GM19043 (cell line): ENCODE measurements at regions not wholly inside any gene's neighbourhood (a gene's known extent, or its start where the extent isn't known, plus 50 kb on each side); places are given as distances from the start of the nearest gene placed in this dataset.
"Not testable (repeated sequence)": the region's sequence is repeated elsewhere in the genome, so short reads cannot be mapped to it uniquely, and the experiment has no call there.

Experiments used
- ATAC-seq: cut with Tn5 transposase; IDR thresholded peaks from one replicate; pipeline ENCODE4 v1.9.1; 2021; ENCODE audit warnings: low read depth; ENCODE audit not compliant: unreplicated experiment

- ATAC-seq = no peak
Observed at GRCh38 chr18:43934322-43934721, 657.0 kb upstream of the SYT4 start.

GRCh38 chr18:43934781-43935471, 657.6 kb upstream of the SYT4 start:
- no peak for ATAC-seq

GRCh38 chr18:43936176-43936575, 658.9 kb upstream of the SYT4 start:
- no peak for ATAC-seq

GRCh38 chr18:43949291-43949690, 672.0 kb upstream of the SYT4 start:
- no peak for ATAC-seq

GRCh38 chr18:43950062-43950461, 672.8 kb upstream of the SYT4 start:
- no peak for ATAC-seq

GRCh38 chr18:43952398-43952797, 675.1 kb upstream of the SYT4 start:
- no peak for ATAC-seq

GRCh38 chr18:43961722-43962121, 684.4 kb upstream of the SYT4 start:
- no peak for ATAC-seq

- ATAC-seq = no peak
Observed at GRCh38 chr18:43964666-43965065, 687.4 kb upstream of the SYT4 start.

GRCh38 chr18:43965691-43966090, 688.4 kb upstream of the SYT4 start:
- no peak for ATAC-seq

GRCh38 chr18:43970656-43971055, 693.4 kb upstream of the SYT4 start:
- no peak for ATAC-seq

GRCh38 chr18:43978174-43978573, 700.9 kb upstream of the SYT4 start:
- no peak for ATAC-seq

GRCh38 chr18:43982582-43982981, 698.1 kb upstream of the SETBP1 start:
- no peak for ATAC-seq

- ATAC-seq = not testable (repeated sequence)
Observed at GRCh38 chr18:43987061-43987460, 693.6 kb upstream of the SETBP1 start.

- no peak for ATAC-seq
Observed at GRCh38 chr18:43992741-43993140, 687.9 kb upstream of the SETBP1 start.

GRCh38 chr18:43994381-43994780, 686.3 kb upstream of the SETBP1 start:
- ATAC-seq = no peak

- no peak for ATAC-seq
Observed at GRCh38 chr18:44013871-44014270, 666.8 kb upstream of the SETBP1 start.

GRCh38 chr18:44025421-44025820, 655.3 kb upstream of the SETBP1 start:
- ATAC-seq = no peak

GRCh38 chr18:44028109-44028508, 652.6 kb upstream of the SETBP1 start:
- no peak for ATAC-seq

- no peak for ATAC-seq
Observed at GRCh38 chr18:44031063-44031462, 649.6 kb upstream of the SETBP1 start.

GRCh38 chr18:44033144-44033701, 647.5 kb upstream of the SETBP1 start:
- ATAC-seq = peak; percentile 70

- no peak for ATAC-seq
Observed at GRCh38 chr18:44035554-44035953, 645.1 kb upstream of the SETBP1 start.

- ATAC-seq = no peak
Observed at GRCh38 chr18:44036501-44036900, 644.2 kb upstream of the SETBP1 start.

- ATAC-seq = no peak
Observed at GRCh38 chr18:44039216-44039615, 641.5 kb upstream of the SETBP1 start.
